ENCODE measurements at regions not wholly inside any gene's neighbourhood (a gene's known extent, or its start where the extent isn't known, plus 50 kb on each side); places are given as distances from the start of the nearest gene placed in this dataset.

DNA sequence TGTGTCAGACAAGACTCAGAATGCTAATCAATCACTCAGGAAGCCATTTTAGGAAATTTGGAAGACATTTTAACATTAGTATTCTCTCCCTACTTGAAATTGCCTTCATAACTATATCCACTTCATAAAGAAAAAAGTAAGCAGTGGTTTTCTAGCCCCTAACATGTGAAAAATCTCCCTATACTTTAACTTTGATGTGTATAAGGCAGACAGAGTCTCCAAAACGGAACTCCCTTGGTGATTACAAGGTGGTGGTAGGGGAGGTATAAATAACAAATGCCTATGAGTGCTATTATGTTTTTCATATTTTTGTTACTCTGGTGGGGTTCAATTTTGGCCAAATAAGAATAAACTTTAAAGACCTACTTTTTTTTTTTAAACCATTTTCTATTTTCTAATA, 300.3 kb downstream of the BTG1 start:
- Histone ChIP-seq H4K20me1 (ENCODE audit: insufficient read depth) (no peaks in the 10 kb centered on the region), H3K4me2 (no peak overlapping the region), H3K4me1 (ENCODE audit: low read depth, poor library complexity, severe bottlenecking) (no peaks in the 10 kb centered on the region), H3K27me3 (ENCODE audit: insufficient read depth, low read depth) (no peaks in the 10 kb centered on the region), H3K4me3 (IDR thresholded peaks at IDR 0.05; ENCODE audit: insufficient read depth, low read depth, low read length) (no peak overlapping the region), H3K9ac (no peak overlapping the region), H3K79me2 (ENCODE audit: insufficient read depth, low read depth) (no peaks in the 10 kb centered on the region), H3K36me3 (ENCODE audit: insufficient read depth) (no peaks in the 10 kb centered on the region), H2AFZ (ENCODE audit: low read depth) (no peak overlapping the region), H3K27ac (no peak overlapping the region)
- TF ChIP-seq, protein P1, sequence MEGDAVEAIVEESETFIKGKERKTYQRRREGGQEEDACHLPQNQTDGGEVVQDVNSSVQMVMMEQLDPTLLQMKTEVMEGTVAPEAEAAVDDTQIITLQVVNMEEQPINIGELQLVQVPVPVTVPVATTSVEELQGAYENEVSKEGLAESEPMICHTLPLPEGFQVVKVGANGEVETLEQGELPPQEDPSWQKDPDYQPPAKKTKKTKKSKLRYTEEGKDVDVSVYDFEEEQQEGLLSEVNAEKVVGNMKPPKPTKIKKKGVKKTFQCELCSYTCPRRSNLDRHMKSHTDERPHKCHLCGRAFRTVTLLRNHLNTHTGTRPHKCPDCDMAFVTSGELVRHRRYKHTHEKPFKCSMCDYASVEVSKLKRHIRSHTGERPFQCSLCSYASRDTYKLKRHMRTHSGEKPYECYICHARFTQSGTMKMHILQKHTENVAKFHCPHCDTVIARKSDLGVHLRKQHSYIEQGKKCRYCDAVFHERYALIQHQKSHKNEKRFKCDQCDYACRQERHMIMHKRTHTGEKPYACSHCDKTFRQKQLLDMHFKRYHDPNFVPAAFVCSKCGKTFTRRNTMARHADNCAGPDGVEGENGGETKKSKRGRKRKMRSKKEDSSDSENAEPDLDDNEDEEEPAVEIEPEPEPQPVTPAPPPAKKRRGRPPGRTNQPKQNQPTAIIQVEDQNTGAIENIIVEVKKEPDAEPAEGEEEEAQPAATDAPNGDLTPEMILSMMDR (conservative IDR thresholded peaks at IDR 0.05; ENCODE audit: low read depth, low read length), result no peak

GRCh38 chr12:91841822-91842221, 303.8 kb downstream of the BTG1 start:
- H3K27me3 ChIP-seq (ENCODE audit: insufficient read depth, low read depth), result no peaks in the 10 kb centered on the region
- H3K27ac ChIP-seq, result no peak overlapping the region
- H3K4me3 ChIP-seq (IDR thresholded peaks at IDR 0.05; ENCODE audit: insufficient read depth, low read depth, low read length), result no peak overlapping the region
- TF ChIP-seq, protein P1 (conservative IDR thresholded peaks at IDR 0.05; ENCODE audit: low read depth, low read length), result no peak
- no peak overlapping the region for H3K9ac ChIP-seq
- H3K79me2 ChIP-seq (ENCODE audit: insufficient read depth, low read depth), result no peaks in the 10 kb centered on the region
- H3K36me3 ChIP-seq (ENCODE audit: insufficient read depth), result no peaks in the 10 kb centered on the region
- no peaks in the 10 kb centered on the region for H4K20me1 ChIP-seq (ENCODE audit: insufficient read depth)
- no peak overlapping the region for H2AFZ ChIP-seq (ENCODE audit: low read depth)
- no peak overlapping the region for H3K4me2 ChIP-seq
- H3K4me1 ChIP-seq (ENCODE audit: low read depth, poor library complexity, severe bottlenecking), result no peaks in the 10 kb centered on the region

DNA sequence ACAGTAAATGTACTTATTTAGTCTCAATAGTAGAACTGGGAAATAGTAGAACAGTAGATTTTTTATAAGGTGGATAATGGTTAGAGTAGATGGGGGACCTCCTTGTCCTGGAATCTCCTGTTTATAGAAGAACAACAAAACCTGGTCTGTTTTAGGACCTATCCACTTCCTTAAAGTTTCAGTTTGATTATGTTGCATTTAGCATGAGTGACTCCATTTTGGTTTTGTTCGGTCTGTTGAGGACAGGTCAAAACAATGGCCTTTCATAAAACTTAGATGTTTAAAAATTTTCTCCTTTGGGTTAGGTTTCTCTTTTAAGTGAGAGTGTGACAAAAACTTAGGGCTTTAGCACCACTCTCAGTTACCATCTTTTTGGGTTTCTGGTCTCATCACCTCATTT, 308.9 kb downstream of the BTG1 start:
- no peaks in the 10 kb centered on the region for H4K20me1 ChIP-seq (ENCODE audit: insufficient read depth)

DNA sequence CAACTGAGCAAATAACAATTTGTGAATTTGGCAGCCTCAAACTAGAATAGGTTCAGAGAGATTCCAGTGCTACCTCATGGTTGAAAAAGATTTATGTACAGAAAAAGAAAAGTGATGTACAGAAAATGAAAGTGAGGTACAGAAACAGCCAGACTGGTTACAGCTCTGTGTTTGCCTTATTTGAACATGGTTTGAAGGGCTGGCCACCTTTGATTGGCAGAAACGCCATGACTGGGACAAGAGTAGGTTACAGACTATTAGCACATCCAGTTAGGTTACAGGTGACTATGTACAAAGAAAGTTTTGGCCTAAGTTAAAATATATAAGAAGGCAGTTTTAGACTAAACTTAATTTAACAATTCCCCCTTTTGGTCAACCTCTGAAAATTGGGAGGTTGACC, 309.4 kb downstream of the BTG1 start:
- TF ChIP-seq, protein P1 (conservative IDR thresholded peaks at IDR 0.05; ENCODE audit: low read depth, low read length), result no peak
- Histone ChIP-seq H3K27me3 (ENCODE audit: insufficient read depth, low read depth) (no peaks in the 10 kb centered on the region), H3K79me2 (ENCODE audit: insufficient read depth, low read depth) (no peaks in the 10 kb centered on the region), H3K27ac (no peak overlapping the region), H3K4me3 (IDR thresholded peaks at IDR 0.05; ENCODE audit: insufficient read depth, low read depth, low read length) (no peak overlapping the region), H3K36me3 (ENCODE audit: insufficient read depth) (no peaks in the 10 kb centered on the region), H4K20me1 (ENCODE audit: insufficient read depth) (no peaks in the 10 kb centered on the region), H2AFZ (ENCODE audit: low read depth) (no peak overlapping the region), H3K4me2 (no peak overlapping the region), H3K9ac (no peak overlapping the region), H3K4me1 (ENCODE audit: low read depth, poor library complexity, severe bottlenecking) (no peaks in the 10 kb centered on the region)

More for the DNA sequence above, 308.9 kb downstream of the BTG1 start:
- H3K4me1 ChIP-seq (ENCODE audit: low read depth, poor library complexity, severe bottlenecking), result no peaks in the 10 kb centered on the region
- no peaks in the 10 kb centered on the region for H3K27me3 ChIP-seq (ENCODE audit: insufficient read depth, low read depth)
- no peak overlapping the region for H2AFZ ChIP-seq (ENCODE audit: low read depth)
- TF ChIP-seq, protein P1 (conservative IDR thresholded peaks at IDR 0.05; ENCODE audit: low read depth, low read length), result no peak
- no peaks in the 10 kb centered on the region for H3K79me2 ChIP-seq (ENCODE audit: insufficient read depth, low read depth)
- no peak overlapping the region for H3K4me2 ChIP-seq
- H3K9ac ChIP-seq, result no peak overlapping the region
- H3K4me3 ChIP-seq (IDR thresholded peaks at IDR 0.05; ENCODE audit: insufficient read depth, low read depth, low read length), result no peak overlapping the region
- no peaks in the 10 kb centered on the region for H3K36me3 ChIP-seq (ENCODE audit: insufficient read depth)
- H3K27ac ChIP-seq, result no peak overlapping the region

Measured in KMS-11 (cell line).